T-cell (primary cell): ENCODE measurements at regions not wholly inside any gene's neighbourhood (a gene's known extent, or its start where the extent isn't known, plus 50 kb on each side); places are given as distances from the start of the nearest gene placed in this dataset.

ENCODE experiments used
- ATAC-seq, 4 experiments: fragments of 200-7000 bp in 3 of 4; fragments of 150-1000 bp in 1 of 4; cut with Tn5 transposase; replicated peaks in 1 of 4; 1 replicate in 3 of 4; 2 replicates in 1 of 4; pipeline ENCODE4 v1.10.0; 2021; ENCODE audit warnings: moderate library complexity in 3 of 4, mild to moderate bottlenecking in 2 of 4, moderate number of reproducible peaks in 1 of 4
- CTCF ChIA-PET, 2 donors: fragments of 300-600 bp; sonication (Branson Sonifier 250); formaldehyde crosslinking; loops; one replicate each; lab custom pipeline; 2022; ENCODE audit warnings: antibody characterized with exemption in 2 of 2; lab: Charles Lee
- POLR2A ChIA-PET, 2 donors: fragments of 300-600 bp; sonication (Branson Sonifier 250); formaldehyde crosslinking; loops; one replicate each; lab custom pipeline; 2022; ENCODE audit warnings: antibody characterized with exemption in 2 of 2; lab: Charles Lee
- DNase-seq, 35 experiments: peaks; one replicate each; pipeline versions ENCODE4 v3.0.0 to v3.0.0-alpha.2; 2013 to 2023
- H3K27ac ChIP-seq: one replicate; pipeline ENCODE4 v1.5.1; 2013; ENCODE audit warnings: low read length
- H3K27me3 ChIP-seq, 2 experiments: replicated peaks in 1 of 2; 1 replicate in 1 of 2; 2 replicates in 1 of 2; pipeline versions ENCODE4 v1.6.1 to v1.7.0; 2013; ENCODE audit warnings: low read length in 1 of 2, mixed read lengths in 1 of 2; ENCODE audit not compliant: control insufficient read depth in 2 of 2, insufficient read depth in 2 of 2; ENCODE audit errors: extremely low read depth in 1 of 2
- H3K36me3 ChIP-seq, 2 donors: 1 replicate in 1 of 2; 2 replicates in 1 of 2; pipeline versions ENCODE4 v1.6.1 to v1.7.0; 2013; ENCODE audit warnings: low read length in 1 of 2; ENCODE audit not compliant: control insufficient read depth in 2 of 2, insufficient read depth in 1 of 2; ENCODE audit errors: extremely low read depth in 1 of 2
- H3K4me1 ChIP-seq, 2 experiments: 1 replicate in 1 of 2; 2 replicates in 1 of 2; pipeline versions ENCODE4 v1.6.1 to v1.7.0; 2013; ENCODE audit warnings: low read length in 2 of 2, mixed read lengths in 1 of 2; ENCODE audit not compliant: insufficient read depth in 2 of 2, control insufficient read depth in 1 of 2; ENCODE audit errors: extremely low read depth in 1 of 2
- H3K4me3 ChIP-seq, 2 donors: 1 replicate in 1 of 2; 2 replicates in 1 of 2; pipeline versions ENCODE4 v1.5.1 to v1.7.0; 2013; ENCODE audit warnings: mild to moderate bottlenecking in 2 of 2, low read length in 1 of 2, moderate library complexity in 1 of 2; ENCODE audit not compliant: control insufficient read depth in 1 of 2; ENCODE audit errors: extremely low read depth in 1 of 2
- H3K9me3 ChIP-seq: 2 replicates; pipeline ENCODE4 v1.7.0; 2013
- H3K27ac Mint-ChIP-seq, 2 donors: one replicate each; pipeline ENCODE4 v1.8.0; 2020 to 2021; ENCODE audit warnings: mild to moderate bottlenecking in 2 of 2, mixed read lengths in 2 of 2
- H3K27me3 Mint-ChIP-seq, 2 donors: one replicate each; pipeline ENCODE4 v1.8.0; 2021 to 2022; ENCODE audit warnings: mixed read lengths in 2 of 2
- H3K36me3 Mint-ChIP-seq: one replicate; pipeline ENCODE4 v1.8.0; 2021; ENCODE audit warnings: mixed read lengths
- H3K4me1 Mint-ChIP-seq, 3 donors: one replicate each; pipeline ENCODE4 v1.8.0; 2020 to 2022; ENCODE audit warnings: mixed read lengths in 3 of 3, mild to moderate bottlenecking in 1 of 3
- H3K4me3 Mint-ChIP-seq, 3 donors: one replicate each; pipeline ENCODE4 v1.8.0; 2020 to 2022; ENCODE audit warnings: mild to moderate bottlenecking in 3 of 3, mixed read lengths in 3 of 3, moderate library complexity in 3 of 3
- H3K9me3 Mint-ChIP-seq, 3 donors: one replicate each; pipeline ENCODE4 v1.8.0; 2020 to 2022; ENCODE audit warnings: mixed read lengths in 3 of 3
- WGBS: methylation state at CpG from one replicate; pipeline ENCODE4 v1.1.5; 2013; ENCODE audit warnings: missing lambda C conversion rate; ENCODE audit not compliant: insufficient coverage; 5-methylcytosine and 5-hydroxymethylcytosine counted together

GRCh38 chr2:5501807-5502206 is 190.4 kb upstream of the SOX11 start:
- no peak overlapping the region for H3K27ac Mint-ChIP-seq
- Histone ChIP-seq H3K9me3 (no peaks in the 10 kb centered on the region), H3K36me3 (no peaks in the 10 kb centered on the region), H3K27ac (no peak overlapping the region), H3K4me3 (no peak overlapping the region), H3K4me1 (no peaks in the 10 kb centered on the region), H3K27me3 (no peaks in the 10 kb centered on the region)
- peaks cover 2 to 4% (median 4%) of the 10 kb centered on the region in 3 donors for H3K9me3 Mint-ChIP-seq
- POLR2A ChIA-PET = no interaction called here
- no CpG with 5 or more reads among the region's 1 CpG for WGBS
- H3K36me3 Mint-ChIP-seq = no peaks in the 10 kb centered on the region
- DNase-seq (no peak), ATAC-seq (no peak)
- H3K4me1 Mint-ChIP-seq = no peaks in the 10 kb centered on the region
- H3K27me3 Mint-ChIP-seq = no peaks in the 10 kb centered on the region
- CTCF ChIA-PET = no interaction called here
- no peak overlapping the region for H3K4me3 Mint-ChIP-seq

DNA sequence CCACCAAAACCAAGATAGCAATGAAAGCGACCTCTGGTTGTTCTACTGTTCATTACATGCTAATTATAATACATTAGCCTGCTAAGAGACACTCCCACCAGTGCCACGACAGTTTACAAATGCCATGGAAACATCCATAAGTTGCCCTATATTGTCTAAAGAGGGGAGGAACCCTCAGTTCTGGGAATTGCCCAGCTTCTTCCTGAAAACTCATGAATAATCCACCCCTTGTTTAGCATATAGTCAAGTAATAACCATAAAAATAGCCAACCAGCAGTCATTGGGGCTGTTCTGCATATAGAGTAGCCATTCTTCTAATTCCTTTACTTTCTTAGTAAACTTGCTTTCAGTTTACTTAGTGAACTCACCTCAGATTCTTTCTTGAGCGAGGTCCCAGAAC is 189.8 kb upstream of the SOX11 start:
- DNase-seq = no peak
- H3K4me3 ChIP-seq = no peak overlapping the region
- Mint-ChIP-seq H3K27me3 (no peaks in the 10 kb centered on the region), H3K27ac (no peak overlapping the region), H3K9me3 (peaks cover 2 to 4% (median 4%) of the 10 kb centered on the region in 3 donors), H3K4me3 (no peak overlapping the region), H3K4me1 (no peaks in the 10 kb centered on the region), H3K36me3 (no peaks in the 10 kb centered on the region)
- no peak for ATAC-seq
- no CpG with 5 or more reads among the region's 3 CpGs for WGBS
- no peaks in the 10 kb centered on the region for H3K36me3 ChIP-seq
- H3K27me3 ChIP-seq = no peaks in the 10 kb centered on the region
- POLR2A ChIA-PET = no interaction called here
- H3K9me3 ChIP-seq = no peaks in the 10 kb centered on the region
- CTCF ChIA-PET = no interaction called here
- H3K4me1 ChIP-seq = no peaks in the 10 kb centered on the region
- no peak overlapping the region for H3K27ac ChIP-seq

GRCh38 chr2:5504756-5505155 is 187.4 kb upstream of the SOX11 start:
- CTCF ChIA-PET = no interaction called here
- H3K9me3 Mint-ChIP-seq = peaks cover 0 to 4% (median under 1%) of the 10 kb centered on the region in 3 donors
- Histone ChIP-seq H3K9me3 (no peaks in the 10 kb centered on the region), H3K4me3 (no peak overlapping the region), H3K36me3 (no peaks in the 10 kb centered on the region), H3K27me3 (no peaks in the 10 kb centered on the region), H3K4me1 (no peaks in the 10 kb centered on the region), H3K27ac (no peak overlapping the region)
- H3K36me3 Mint-ChIP-seq = no peaks in the 10 kb centered on the region
- H3K27me3 Mint-ChIP-seq = no peaks in the 10 kb centered on the region
- ATAC-seq (no peak), DNase-seq (no peak)
- H3K27ac Mint-ChIP-seq = no peak overlapping the region
- H3K4me1 Mint-ChIP-seq = no peaks in the 10 kb centered on the region
- POLR2A ChIA-PET = no interaction called here
- H3K4me3 Mint-ChIP-seq = no peak overlapping the region
- 77% methylated on average over 3 of the region's 3 CpGs for WGBS

DNA sequence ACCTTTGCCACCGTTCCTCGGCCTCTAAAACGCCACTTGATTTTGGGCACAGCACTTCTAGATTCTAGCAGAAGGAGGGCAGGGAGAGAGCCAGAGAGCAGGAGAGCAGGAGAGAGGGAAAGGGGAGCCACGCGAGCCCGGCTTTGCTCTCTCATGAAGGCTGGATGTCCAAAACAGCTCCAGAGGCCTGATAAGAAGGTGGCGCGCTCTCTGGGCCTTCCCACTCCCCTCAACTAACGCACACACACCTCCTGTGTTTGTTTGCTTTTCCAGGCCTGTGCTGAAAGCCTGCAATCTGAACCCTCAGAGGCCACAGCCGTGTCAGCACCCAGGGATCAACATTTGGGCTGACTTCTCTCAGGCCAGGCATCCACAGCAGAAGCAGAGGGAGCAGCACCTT is 184.8 kb upstream of the SOX11 start:
- Histone ChIP-seq H3K4me1 (no peaks in the 10 kb centered on the region), H3K27ac (no peak overlapping the region), H3K4me3 (no peak overlapping the region), H3K36me3 (no peaks in the 10 kb centered on the region), H3K9me3 (no peaks in the 10 kb centered on the region), H3K27me3 (no peaks in the 10 kb centered on the region)
- WGBS = 78% methylated on average over 7 of the region's 10 CpGs
- ATAC-seq (no peak), DNase-seq (no peak)
- Mint-ChIP-seq H3K4me3 (no peak overlapping the region), H3K27me3 (no peaks in the 10 kb centered on the region), H3K9me3 (peaks cover 0 to 4% (median 0%) of the 10 kb centered on the region in 3 donors), H3K36me3 (no peaks in the 10 kb centered on the region), H3K27ac (no peak overlapping the region), H3K4me1 (no peaks in the 10 kb centered on the region)
- ChIA-PET CTCF (no interaction called here), POLR2A (no interaction called here)

DNA sequence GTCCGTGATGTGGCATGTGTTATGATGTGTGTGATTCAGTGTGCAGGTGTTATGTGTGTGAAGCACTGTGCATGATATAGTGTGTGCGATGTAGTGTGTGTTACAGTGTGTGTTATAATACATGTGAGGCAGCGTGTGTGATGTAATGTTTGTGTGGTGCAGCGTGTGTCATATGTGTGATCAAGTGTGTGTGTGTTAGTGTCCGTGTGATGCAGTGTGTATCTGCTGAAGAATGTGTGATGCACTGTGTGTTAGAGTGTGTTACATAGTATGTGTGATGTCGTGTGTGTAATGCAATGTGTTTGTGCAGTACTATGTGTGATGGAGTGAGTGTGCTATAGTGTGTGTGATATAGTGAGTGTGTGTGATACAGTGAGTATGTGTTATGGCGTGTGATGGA is 182.8 kb upstream of the SOX11 start:
- ATAC-seq = no peak
- Histone ChIP-seq H3K27me3 (no peaks in the 10 kb centered on the region), H3K4me3 (no peak overlapping the region), H3K4me1 (no peaks in the 10 kb centered on the region), H3K36me3 (no peaks in the 10 kb centered on the region), H3K9me3 (no peaks in the 10 kb centered on the region), H3K27ac (no peak overlapping the region)
- Mint-ChIP-seq H3K27me3 (no peaks in the 10 kb centered on the region), H3K27ac (no peak overlapping the region), H3K9me3 (no peaks in the 10 kb centered on the region), H3K4me3 (no peak overlapping the region), H3K4me1 (no peaks in the 10 kb centered on the region), H3K36me3 (no peaks in the 10 kb centered on the region)
- ChIA-PET CTCF (no interaction called here), POLR2A (no interaction called here)
- DNase-seq = no peak
- WGBS = 91% methylated on average over 7 of the region's 7 CpGs

DNA sequence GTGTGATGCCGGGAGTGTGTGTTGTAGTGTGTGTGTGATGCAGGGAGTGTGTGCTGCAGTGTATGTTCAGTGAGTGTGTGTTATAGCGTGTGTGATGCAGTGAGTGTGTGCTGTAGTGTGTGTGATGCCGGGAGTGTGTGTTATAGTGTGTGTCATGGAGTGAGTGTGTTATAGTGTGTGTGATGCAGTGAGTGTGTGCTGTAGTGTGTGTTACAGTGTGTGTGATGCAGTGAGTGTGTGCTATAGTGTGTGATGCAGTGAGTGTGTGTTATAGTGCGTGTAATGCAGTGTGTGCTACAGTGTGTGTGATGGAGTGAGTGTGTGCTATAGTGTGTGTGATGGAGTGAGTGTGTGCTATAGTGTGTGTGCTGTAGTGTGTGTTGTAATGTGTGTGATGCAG is 182.1 kb upstream of the SOX11 start:
- ChIA-PET CTCF (no interaction called here), POLR2A (no interaction called here)
- Histone ChIP-seq H3K4me3 (no peak overlapping the region), H3K4me1 (no peaks in the 10 kb centered on the region), H3K27ac (no peak overlapping the region), H3K27me3 (no peaks in the 10 kb centered on the region), H3K9me3 (no peaks in the 10 kb centered on the region), H3K36me3 (no peaks in the 10 kb centered on the region)
- Mint-ChIP-seq H3K4me3 (no peak overlapping the region), H3K27ac (no peak overlapping the region), H3K27me3 (no peaks in the 10 kb centered on the region), H3K4me1 (no peaks in the 10 kb centered on the region), H3K9me3 (no peaks in the 10 kb centered on the region), H3K36me3 (no peaks in the 10 kb centered on the region)
- DNase-seq (no peak), ATAC-seq (no peak)
- WGBS = 90% methylated on average over 4 of the region's 4 CpGs

GRCh38 chr2:5515693-5516092 is 176.5 kb upstream of the SOX11 start:
- no peak overlapping the region for H3K27ac ChIP-seq
- no peaks in the 10 kb centered on the region for H3K36me3 Mint-ChIP-seq
- no peaks in the 10 kb centered on the region for H3K27me3 Mint-ChIP-seq
- CTCF ChIA-PET = no interaction called here
- no peaks in the 10 kb centered on the region for H3K4me1 Mint-ChIP-seq
- no CpG with 5 or more reads among the region's 2 CpGs for WGBS
- no peak overlapping the region for H3K4me3 ChIP-seq
- no peaks in the 10 kb centered on the region for H3K36me3 ChIP-seq
- H3K4me1 ChIP-seq = no peaks in the 10 kb centered on the region
- H3K9me3 ChIP-seq = no peaks in the 10 kb centered on the region
- DNase-seq (no peak), ATAC-seq (no peak)
- POLR2A ChIA-PET = no interaction called here
- no peak overlapping the region for H3K4me3 Mint-ChIP-seq
- H3K27me3 ChIP-seq = no peaks in the 10 kb centered on the region
- no peak overlapping the region for H3K27ac Mint-ChIP-seq
- H3K9me3 Mint-ChIP-seq = no peaks in the 10 kb centered on the region
